HuH-7.5 (cell line): ENCODE measurements at regions not wholly inside any gene's neighbourhood (a gene's known extent, or its start where the extent isn't known, plus 50 kb on each side); places are given as distances from the start of the nearest gene placed in this dataset.
"Not testable (repeated sequence)": the region's sequence is repeated elsewhere in the genome, so short reads cannot be mapped to it uniquely, and the experiment has no call there.

Experiments used
- DNase-seq: peaks from one replicate; pipeline ENCODE4 v3.0.0; 2011; ENCODE audit warnings: low spot score

DNA sequence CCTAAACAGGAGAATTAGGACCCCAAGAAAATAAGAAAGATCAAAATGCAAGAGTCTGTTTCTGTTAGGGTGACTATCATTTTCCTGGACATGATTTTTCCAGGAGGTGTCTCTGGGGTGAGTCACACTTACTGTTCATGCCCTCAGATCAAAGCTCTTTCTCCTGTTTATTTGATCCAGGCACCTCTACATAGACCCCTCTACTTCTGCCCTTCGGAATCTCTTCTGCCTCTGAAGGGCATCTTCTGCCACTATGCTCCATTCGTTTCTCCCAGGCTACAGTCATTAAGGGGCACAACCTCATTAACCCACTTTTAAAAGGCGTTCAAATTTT lies 1328.0 kb downstream of the GATA3 start:
- DNase-seq = no peak

GRCh38 chr10:9390516-9390915 lies 1336.0 kb downstream of the GATA3 start:
- no peak for DNase-seq

GRCh38 chr10:9399275-9399983 lies 1344.9 kb downstream of the GATA3 start:
- DNase-seq = no peak

- not testable (repeated sequence) for DNase-seq
Observed at GRCh38 chr10:9402067-9402466, 1347.6 kb downstream of the GATA3 start.

GRCh38 chr10:9402507-9403195 lies 1348.2 kb downstream of the GATA3 start:
- DNase-seq = not testable (repeated sequence)

DNA sequence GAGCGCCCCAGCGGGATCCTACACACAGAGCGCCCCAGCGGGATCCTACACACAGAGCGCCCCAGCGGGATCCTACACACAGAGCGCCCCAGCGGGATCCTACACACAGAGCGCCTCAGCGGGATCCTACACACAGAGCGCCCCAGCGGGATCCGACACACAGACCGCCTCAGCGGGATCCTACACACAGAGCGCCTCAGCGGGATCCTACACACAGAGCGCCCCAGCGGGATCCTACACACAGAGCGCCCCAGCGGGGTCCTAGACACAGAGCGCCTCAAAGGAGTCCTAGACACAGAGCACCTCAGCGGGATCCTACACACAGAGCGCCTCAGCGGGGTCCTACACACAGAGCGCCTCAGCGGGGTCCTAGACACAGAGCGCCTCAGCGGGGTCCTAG lies 1352.7 kb downstream of the GATA3 start:
- not testable (repeated sequence) for DNase-seq

- no peak for DNase-seq
Observed at GRCh38 chr10:9416331-9416730, 1361.8 kb downstream of the GATA3 start.

DNA sequence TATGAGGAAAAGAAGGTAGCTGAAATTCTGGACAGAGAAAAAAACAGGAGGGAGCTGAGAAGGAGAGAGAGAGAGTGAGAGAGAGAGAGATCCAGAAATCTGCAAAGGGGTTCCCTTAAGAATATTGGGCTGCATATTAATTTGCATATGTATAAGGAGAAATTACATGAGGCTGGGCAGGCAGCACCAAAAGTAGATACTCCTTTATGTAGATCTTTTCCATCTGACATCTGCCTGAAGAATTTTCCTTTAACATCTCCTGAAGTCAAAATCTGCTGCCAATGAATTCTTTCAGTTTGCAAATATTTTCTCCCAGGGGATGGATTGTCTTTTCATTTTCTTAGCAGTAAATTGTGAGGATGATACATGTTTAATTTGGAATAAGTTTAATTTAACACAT lies 1365.3 kb downstream of the GATA3 start:
- DNase-seq = no peak

DNA sequence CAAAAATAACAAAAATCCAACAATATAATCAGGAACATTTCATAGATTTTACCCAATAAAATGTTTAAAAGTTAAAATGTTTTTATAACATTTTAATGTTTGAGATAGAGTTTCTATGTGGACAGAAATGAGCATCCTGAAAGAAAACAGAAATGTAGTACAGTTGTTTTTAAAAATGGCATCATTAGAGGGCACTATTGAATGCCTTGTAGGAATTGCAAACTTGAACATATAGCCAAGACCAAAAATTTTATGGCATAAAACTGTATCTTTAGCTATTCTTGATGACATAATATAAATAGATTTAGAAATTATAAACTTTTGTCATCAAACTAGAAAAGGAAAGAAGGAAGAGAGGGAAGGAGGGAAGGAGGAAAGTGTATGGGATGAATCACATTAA lies 1372.7 kb downstream of the GATA3 start:
- no peak for DNase-seq

- no peak for DNase-seq
Observed at GRCh38 chr10:9437131-9437530, 1382.6 kb downstream of the GATA3 start.

- DNase-seq = no peak
Observed at GRCh38 chr10:9443758-9444157, 1389.3 kb downstream of the GATA3 start.

DNA sequence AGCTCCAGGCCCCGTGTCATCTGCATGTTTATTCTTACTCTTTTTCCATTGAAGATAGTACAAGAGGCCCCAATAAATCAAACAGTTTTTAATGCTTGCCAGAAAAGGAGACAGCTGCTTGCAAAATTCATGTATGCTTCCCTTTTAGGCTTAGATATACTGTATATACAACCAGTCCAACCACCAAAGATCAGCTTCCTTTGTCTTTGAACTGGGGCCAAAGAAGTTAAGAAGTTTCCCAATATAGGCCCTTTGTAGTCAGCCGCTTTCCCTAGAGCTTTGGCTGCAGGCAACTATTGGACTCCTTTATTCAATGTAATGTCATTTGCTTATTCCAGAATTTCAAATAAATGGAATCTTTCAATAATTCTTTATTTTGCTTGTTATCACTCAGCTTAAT lies 1395.0 kb downstream of the GATA3 start:
- no peak for DNase-seq

GRCh38 chr10:9450801-9451200 lies 1396.3 kb downstream of the GATA3 start:
- no peak for DNase-seq

- no peak for DNase-seq
Observed at GRCh38 chr10:9451211-9451773, 1396.8 kb downstream of the GATA3 start.

DNA sequence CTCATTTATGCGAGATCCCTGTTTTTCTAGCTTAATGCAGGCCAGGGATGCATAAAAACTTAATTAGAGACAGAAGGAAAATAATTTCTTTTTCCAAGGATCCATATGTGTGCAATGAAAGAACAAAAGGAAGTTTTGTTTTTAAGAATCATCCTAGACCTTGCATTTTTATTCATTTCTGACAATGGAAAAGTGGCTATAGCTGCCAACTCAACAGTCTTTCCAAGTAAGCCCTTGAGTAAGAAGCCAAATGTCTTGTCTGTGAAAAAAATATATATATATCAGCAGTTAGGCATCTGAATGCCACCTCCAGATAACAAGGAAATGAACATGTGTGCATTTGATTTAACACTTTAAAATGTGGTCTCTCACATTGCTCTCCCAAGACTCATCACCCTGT lies 1397.6 kb downstream of the GATA3 start:
- DNase-seq = no peak

DNA sequence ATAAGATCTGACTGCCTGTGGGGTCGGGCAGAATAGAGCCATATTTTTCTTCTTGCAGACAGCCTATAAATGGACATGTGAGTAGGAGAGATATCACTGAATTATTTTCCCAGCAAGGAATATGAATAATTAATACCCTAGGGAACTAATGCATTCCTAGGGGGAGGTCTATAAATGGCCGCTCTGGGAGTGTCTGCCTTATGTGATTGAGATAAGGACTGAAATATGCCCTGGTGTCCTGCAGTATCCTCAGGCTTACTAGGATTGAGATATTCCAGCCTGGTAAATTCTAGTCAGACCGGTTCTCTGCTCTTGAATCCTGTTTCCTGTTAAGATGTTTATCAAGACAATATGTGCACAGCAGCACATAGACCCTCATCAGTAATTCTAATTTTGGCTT lies 1399.4 kb downstream of the GATA3 start:
- not testable (repeated sequence) for DNase-seq

DNA sequence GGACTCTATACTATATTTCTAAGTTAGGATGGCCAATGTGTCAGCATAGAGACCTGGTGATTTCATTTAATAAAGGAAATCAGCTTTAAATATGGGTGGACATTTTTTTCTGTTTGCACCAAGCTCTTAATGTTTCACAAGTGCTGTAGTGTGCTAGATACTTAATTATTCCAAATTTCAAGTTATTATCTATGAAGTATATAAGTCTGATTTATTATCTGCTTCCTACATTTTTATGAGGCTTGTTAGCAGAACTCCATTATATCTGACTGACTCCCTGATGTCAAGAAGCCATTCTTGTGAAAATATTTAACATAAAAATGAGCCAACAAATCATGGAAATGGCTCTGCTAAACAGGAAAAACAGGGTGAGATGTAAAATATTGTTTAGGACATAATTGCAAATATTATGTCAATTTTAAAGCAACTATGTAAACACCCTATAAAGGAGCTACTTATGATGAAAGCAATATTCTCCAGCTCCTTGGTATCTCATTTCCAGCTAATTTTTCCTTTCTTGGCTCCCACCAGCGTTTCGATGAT lies 1415.2 kb downstream of the GATA3 start:
- no peak for DNase-seq

GRCh38 chr10:9470581-9470980 lies 1416.1 kb downstream of the GATA3 start:
- DNase-seq = no peak

GRCh38 chr10:9501944-9502343 lies 1447.5 kb downstream of the GATA3 start:
- no peak for DNase-seq

- no peak for DNase-seq
Observed at GRCh38 chr10:9504227-9504626, 1449.7 kb downstream of the GATA3 start.

DNA sequence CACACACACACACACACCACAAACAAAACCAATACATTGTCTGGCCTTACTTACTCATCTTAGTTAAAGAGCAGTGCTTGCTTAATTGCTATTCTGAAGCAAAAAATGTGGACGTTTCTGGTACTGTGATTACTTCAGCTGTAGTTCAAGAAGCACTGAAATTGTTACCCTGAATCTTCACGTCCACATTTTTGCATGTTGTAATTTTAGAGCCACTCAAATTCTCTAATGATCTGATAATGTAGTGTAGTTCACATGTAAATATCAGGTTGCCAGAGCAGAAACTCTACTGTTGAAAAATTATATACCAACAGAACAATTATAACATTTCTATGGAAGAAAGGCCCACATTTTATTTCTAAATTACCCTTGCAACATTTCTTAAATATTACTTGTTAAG lies 1451.1 kb downstream of the GATA3 start:
- DNase-seq = no peak

DNA sequence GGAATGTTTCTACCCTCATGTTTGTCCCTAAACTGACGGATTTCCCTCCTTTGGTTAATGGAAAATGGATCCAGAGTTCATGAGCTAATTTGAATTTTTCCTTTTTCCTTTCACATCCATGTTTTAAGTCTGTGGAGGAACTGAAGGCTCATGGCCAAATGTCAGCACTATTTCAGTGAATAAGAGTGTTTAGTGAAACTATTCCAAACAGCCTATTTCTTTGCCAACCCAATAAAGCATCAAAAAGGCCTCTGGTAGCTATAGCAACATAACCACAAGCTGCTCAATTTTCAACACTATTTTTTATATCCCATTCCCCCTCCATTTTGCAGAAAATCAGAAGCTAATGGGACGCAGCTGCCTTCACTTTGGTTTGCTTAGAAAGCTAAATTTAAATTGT lies 1454.1 kb downstream of the GATA3 start:
- no peak for DNase-seq

DNA sequence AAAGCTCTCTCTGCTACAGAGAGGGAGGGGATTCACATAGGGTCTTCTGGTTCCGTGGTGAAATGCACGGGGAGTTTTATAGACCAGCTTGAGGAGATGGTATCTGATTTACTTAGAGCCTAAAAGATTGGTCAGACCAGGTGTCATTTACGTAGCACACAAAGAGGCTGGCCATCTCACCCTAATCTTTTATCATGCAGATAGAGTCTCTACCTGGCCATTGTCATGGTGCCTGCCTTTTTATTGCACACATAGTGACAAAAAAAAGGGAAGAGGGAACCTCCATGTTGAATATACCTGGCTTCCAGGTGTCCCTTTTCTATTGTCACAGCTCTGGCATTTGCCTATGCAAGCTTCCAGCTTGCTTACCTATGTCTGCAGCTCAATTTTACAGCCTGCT lies 1456.1 kb downstream of the GATA3 start:
- no peak for DNase-seq
